ENCODE measurements at regions not wholly inside any gene's neighbourhood (a gene's known extent, or its start where the extent isn't known, plus 50 kb on each side); places are given as distances from the start of the nearest gene placed in this dataset.

DNA sequence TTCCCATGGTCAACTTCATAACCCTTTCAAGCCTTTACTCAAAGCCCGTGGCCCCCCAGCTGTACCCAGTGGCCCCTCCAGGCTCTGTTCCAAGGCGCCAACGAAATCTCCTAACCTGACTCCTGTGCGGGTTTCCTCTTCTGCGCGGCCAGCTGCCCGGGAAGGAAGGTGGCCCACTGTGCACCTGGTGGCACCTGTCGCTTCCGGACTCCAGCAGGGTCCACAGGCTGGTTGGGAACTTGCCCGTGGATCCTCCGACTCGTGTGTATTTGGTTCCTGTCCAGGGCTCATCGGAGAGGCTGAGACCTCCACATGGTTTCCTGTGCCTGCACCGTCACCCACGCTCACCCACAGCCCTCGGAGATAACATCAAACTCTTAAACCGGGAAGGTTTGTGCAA is 335.4 kb downstream of the BRD1 start:
- TF ChIP-seq, protein P1, sequence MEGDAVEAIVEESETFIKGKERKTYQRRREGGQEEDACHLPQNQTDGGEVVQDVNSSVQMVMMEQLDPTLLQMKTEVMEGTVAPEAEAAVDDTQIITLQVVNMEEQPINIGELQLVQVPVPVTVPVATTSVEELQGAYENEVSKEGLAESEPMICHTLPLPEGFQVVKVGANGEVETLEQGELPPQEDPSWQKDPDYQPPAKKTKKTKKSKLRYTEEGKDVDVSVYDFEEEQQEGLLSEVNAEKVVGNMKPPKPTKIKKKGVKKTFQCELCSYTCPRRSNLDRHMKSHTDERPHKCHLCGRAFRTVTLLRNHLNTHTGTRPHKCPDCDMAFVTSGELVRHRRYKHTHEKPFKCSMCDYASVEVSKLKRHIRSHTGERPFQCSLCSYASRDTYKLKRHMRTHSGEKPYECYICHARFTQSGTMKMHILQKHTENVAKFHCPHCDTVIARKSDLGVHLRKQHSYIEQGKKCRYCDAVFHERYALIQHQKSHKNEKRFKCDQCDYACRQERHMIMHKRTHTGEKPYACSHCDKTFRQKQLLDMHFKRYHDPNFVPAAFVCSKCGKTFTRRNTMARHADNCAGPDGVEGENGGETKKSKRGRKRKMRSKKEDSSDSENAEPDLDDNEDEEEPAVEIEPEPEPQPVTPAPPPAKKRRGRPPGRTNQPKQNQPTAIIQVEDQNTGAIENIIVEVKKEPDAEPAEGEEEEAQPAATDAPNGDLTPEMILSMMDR (conservative IDR thresholded peaks at IDR 0.05; ENCODE audit: low read length), result no peak
- TF ChIP-seq EZH2phosphoT487 (IDR thresholded peaks at IDR 0.05; ENCODE audit: borderline replicate concordance), result no peak
